ENCODE measurements at regions not wholly inside any gene's neighbourhood (a gene's known extent, or its start where the extent isn't known, plus 50 kb on each side); places are given as distances from the start of the nearest gene placed in this dataset.

DNA sequence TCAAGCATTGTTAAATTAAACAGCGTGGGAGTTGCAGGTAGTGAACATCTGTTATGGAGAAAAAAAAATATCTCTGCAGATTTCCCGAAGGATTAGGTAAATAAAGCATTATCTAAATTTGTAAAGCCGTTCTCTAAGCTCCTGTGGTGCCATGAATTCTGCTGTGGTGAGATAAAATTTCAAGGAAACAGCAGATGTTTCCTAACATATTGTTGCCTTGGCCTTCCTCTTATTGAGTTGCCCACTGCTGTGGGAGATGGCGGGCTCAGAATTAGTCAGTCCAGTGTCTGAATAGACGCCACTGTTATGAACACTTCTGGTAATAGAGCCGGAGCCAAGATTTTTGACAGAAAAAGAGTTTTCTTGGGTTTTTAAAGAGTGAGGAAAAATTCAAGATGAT, 82.6 kb upstream of the ELMO1 start:
- TF ChIP-seq EZH2 (IDR thresholded peaks at IDR 0.05; ENCODE audit: borderline replicate concordance, insufficient read depth, low read depth, low read length, poor library complexity, severe bottlenecking), result no peak
- TF ChIP-seq, protein P1, sequence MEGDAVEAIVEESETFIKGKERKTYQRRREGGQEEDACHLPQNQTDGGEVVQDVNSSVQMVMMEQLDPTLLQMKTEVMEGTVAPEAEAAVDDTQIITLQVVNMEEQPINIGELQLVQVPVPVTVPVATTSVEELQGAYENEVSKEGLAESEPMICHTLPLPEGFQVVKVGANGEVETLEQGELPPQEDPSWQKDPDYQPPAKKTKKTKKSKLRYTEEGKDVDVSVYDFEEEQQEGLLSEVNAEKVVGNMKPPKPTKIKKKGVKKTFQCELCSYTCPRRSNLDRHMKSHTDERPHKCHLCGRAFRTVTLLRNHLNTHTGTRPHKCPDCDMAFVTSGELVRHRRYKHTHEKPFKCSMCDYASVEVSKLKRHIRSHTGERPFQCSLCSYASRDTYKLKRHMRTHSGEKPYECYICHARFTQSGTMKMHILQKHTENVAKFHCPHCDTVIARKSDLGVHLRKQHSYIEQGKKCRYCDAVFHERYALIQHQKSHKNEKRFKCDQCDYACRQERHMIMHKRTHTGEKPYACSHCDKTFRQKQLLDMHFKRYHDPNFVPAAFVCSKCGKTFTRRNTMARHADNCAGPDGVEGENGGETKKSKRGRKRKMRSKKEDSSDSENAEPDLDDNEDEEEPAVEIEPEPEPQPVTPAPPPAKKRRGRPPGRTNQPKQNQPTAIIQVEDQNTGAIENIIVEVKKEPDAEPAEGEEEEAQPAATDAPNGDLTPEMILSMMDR (IDR thresholded peaks at IDR 0.05), result no peak
- ATAC-seq (ENCODE audit: low read depth) (no peak), DNase-seq (no peak)
- 31% methylated on average over 5 of the region's 6 CpGs for WGBS (ENCODE audit: insufficient coverage)
- Histone ChIP-seq H4K20me1 (ENCODE audit: control insufficient read depth, insufficient read depth, low read length, poor library complexity, severe bottlenecking) (no peaks in the 10 kb centered on the region), H3K4me2 (replicated peaks; ENCODE audit: low read depth, low read length, poor library complexity, severe bottlenecking) (no peak overlapping the region), H3K27me3 (replicated peaks in 1 of 4; ENCODE audit: control extremely low read depth in 1 of 4, control insufficient read depth in 3 of 4, insufficient read depth in 4 of 4, low read length in 3 of 4) (peaks cover 0 to 3% (median 1%) of the 10 kb centered on the region in 4 experiments), H3K9me3 (ENCODE audit: control extremely low read depth in 1 of 3, control insufficient read depth in 2 of 3, insufficient read depth in 1 of 3, low read length in 2 of 3) (peaks cover 0 to 3% (median 0%) of the 10 kb centered on the region in 3 donors), H3K79me2 (ENCODE audit: control insufficient read depth, insufficient read depth, low read length) (no peaks in the 10 kb centered on the region), H3K27ac (ENCODE audit: low read length in 2 of 2) (no peak overlapping the region), H3K4me1 (ENCODE audit: control insufficient read depth in 2 of 2, insufficient read depth in 2 of 2, low read length in 2 of 2) (no peaks in the 10 kb centered on the region), H2AFZ (ENCODE audit: insufficient read depth, low read depth, low read length, poor library complexity, severe bottlenecking) (no peak overlapping the region), H3K9ac (ENCODE audit: low read length) (no peak overlapping the region), H3K4me3 (ENCODE audit: control extremely low read depth in 1 of 5, extremely low read depth in 1 of 5, insufficient read depth in 1 of 5, low read depth in 2 of 5, low read length in 4 of 5) (no peak overlapping the region), H3K36me3 (replicated peaks in 1 of 2; ENCODE audit: control extremely low read depth in 1 of 2, control insufficient read depth in 1 of 2, extremely low read depth in 1 of 2, insufficient read depth in 2 of 2, low read length in 1 of 2) (no peaks in the 10 kb centered on the region)
- intact Hi-C loops (cut with micrococcal nuclease), result no loop called here
- Mint-ChIP-seq H3K4me1 (no peaks in the 10 kb centered on the region), H3K27me3 (peaks cover 50% of the 10 kb centered on the region), H3K9me3 (ENCODE audit: insufficient read depth) (peaks cover 4% of the 10 kb centered on the region), H3K27ac (no peak overlapping the region), H3K4me3 (no peak overlapping the region)
- POLR2A ChIA-PET, result no interaction called here
- CTCF ChIA-PET, result interaction anchor here (0.6 kb wide), 1 partner anchor 13 kb away, joined by 3 read pairs; no protein-coding TSS in a partner anchor

DNA sequence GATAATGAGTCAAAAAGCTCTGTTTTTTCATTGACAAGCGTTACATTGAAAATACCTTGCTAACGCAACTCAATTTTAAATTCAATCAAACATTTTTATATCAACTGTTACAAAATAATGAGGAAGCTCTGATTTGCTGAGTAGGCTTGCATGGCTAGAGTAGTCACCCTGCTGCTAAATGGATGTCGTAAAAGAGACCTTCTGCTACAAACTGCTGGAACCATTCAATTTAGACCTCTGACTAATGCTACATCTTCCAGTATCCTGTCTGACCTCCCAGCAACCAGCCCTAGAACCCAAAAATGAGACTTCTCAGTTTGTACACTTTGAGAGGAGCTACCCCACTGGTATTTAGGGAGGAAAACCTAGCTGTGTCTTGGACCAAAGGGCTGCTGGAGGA, 84.0 kb upstream of the ELMO1 start:
- no peak overlapping the region for H3K27ac ChIP-seq (ENCODE audit: low read length in 2 of 2)
- DNase-seq (no peak), ATAC-seq (ENCODE audit: low read depth) (no peak)
- no peak for TF ChIP-seq EZH2 (IDR thresholded peaks at IDR 0.05; ENCODE audit: borderline replicate concordance, insufficient read depth, low read depth, low read length, poor library complexity, severe bottlenecking)
- TF ChIP-seq, protein P1 (IDR thresholded peaks at IDR 0.05), result no peak
- Mint-ChIP-seq H3K27ac (no peak overlapping the region), H3K27me3 (peaks cover 43% of the 10 kb centered on the region), H3K4me3 (no peak overlapping the region), H3K4me1 (no peaks in the 10 kb centered on the region), H3K9me3 (ENCODE audit: insufficient read depth) (peaks cover 4% of the 10 kb centered on the region)
- no peaks in the 10 kb centered on the region for H3K4me1 ChIP-seq (ENCODE audit: control insufficient read depth in 2 of 2, insufficient read depth in 2 of 2, low read length in 2 of 2)
- H3K9me3 ChIP-seq (ENCODE audit: control extremely low read depth in 1 of 3, control insufficient read depth in 2 of 3, insufficient read depth in 1 of 3, low read length in 2 of 3), result peaks cover 0 to 3% (median 0%) of the 10 kb centered on the region in 3 donors
- ChIA-PET POLR2A (no interaction called here), CTCF (no interaction called here)
- H3K4me3 ChIP-seq (ENCODE audit: control extremely low read depth in 1 of 5, extremely low read depth in 1 of 5, insufficient read depth in 1 of 5, low read depth in 2 of 5, low read length in 4 of 5), result no peak overlapping the region
- no peaks in the 10 kb centered on the region for H3K36me3 ChIP-seq (replicated peaks in 1 of 2; ENCODE audit: control extremely low read depth in 1 of 2, control insufficient read depth in 1 of 2, extremely low read depth in 1 of 2, insufficient read depth in 2 of 2, low read length in 1 of 2)
- H3K27me3 ChIP-seq (replicated peaks in 1 of 4; ENCODE audit: control extremely low read depth in 1 of 4, control insufficient read depth in 3 of 4, insufficient read depth in 4 of 4, low read length in 3 of 4), result peaks cover 0 to 3% (median 1%) of the 10 kb centered on the region in 4 experiments
- H4K20me1 ChIP-seq (ENCODE audit: control insufficient read depth, insufficient read depth, low read length, poor library complexity, severe bottlenecking), result no peaks in the 10 kb centered on the region
- intact Hi-C loops (cut with micrococcal nuclease), result no loop called here
- 100% methylated on average over 1 of the region's 3 CpGs for WGBS (ENCODE audit: insufficient coverage)
- H3K79me2 ChIP-seq (ENCODE audit: control insufficient read depth, insufficient read depth, low read length), result no peaks in the 10 kb centered on the region
- H3K9ac ChIP-seq (ENCODE audit: low read length), result no peak overlapping the region
- no peak overlapping the region for H3K4me2 ChIP-seq (replicated peaks; ENCODE audit: low read depth, low read length, poor library complexity, severe bottlenecking)
- H2AFZ ChIP-seq (ENCODE audit: insufficient read depth, low read depth, low read length, poor library complexity, severe bottlenecking), result no peak overlapping the region
